WTC11 (cell line): ENCODE measurements at regions not wholly inside any gene's neighbourhood (a gene's known extent, or its start where the extent isn't known, plus 50 kb on each side); places are given as distances from the start of the nearest gene placed in this dataset.

Source experiments
- CREM ChIP-seq: sonication (generic); formaldehyde crosslinking; IDR thresholded peaks from 2 replicates; pipeline ENCODE4 v1.8.1; 2022; ENCODE audit warnings: mild to moderate bottlenecking, missing genetic modification reagents, moderate library complexity
- FOXK1 ChIP-seq: sonication (generic); formaldehyde crosslinking; IDR thresholded peaks from 2 replicates; pipeline ENCODE4 v1.8.0; 2022; ENCODE audit warnings: mild to moderate bottlenecking, moderate library complexity, missing genetic modification reagents
- MYBL2 ChIP-seq: sonication (generic); formaldehyde crosslinking; IDR thresholded peaks from 2 replicates; pipeline ENCODE4 v1.8.1; 2023; ENCODE audit warnings: mild to moderate bottlenecking, moderate library complexity, missing genetic modification reagents
- NFYB ChIP-seq: sonication (generic); formaldehyde crosslinking; conservative IDR thresholded peaks from 2 replicates; pipeline ENCODE4 v1.8.0; 2022; ENCODE audit warnings: low read depth, missing genetic modification reagents
- NR1H2 ChIP-seq: sonication (generic); formaldehyde crosslinking; IDR thresholded peaks from 2 replicates; pipeline ENCODE4 v1.9.0; 2021; ENCODE audit warnings: mild to moderate bottlenecking, moderate library complexity, missing genetic modification reagents
- NR3C1 ChIP-seq: sonication (generic); formaldehyde crosslinking; conservative IDR thresholded peaks from 2 replicates; pipeline ENCODE4 v1.8.1; 2023; ENCODE audit warnings: low read depth, mild to moderate bottlenecking, missing genetic modification reagents
- RELA ChIP-seq: sonication (generic); formaldehyde crosslinking; IDR thresholded peaks from 2 replicates; pipeline ENCODE4 v1.8.1; 2022; ENCODE audit warnings: missing genetic modification reagents, mild to moderate bottlenecking, borderline replicate concordance
- TCF7 ChIP-seq: sonication (generic); formaldehyde crosslinking; IDR thresholded peaks from 2 replicates; pipeline ENCODE4 v1.8.0; 2022; ENCODE audit warnings: mild to moderate bottlenecking, low read depth, missing genetic modification reagents, moderate library complexity
- ZNF138 ChIP-seq: sonication (generic); formaldehyde crosslinking; conservative IDR thresholded peaks from 2 replicates; pipeline ENCODE4 v1.8.1; 2022; ENCODE audit warnings: mild to moderate bottlenecking, moderate library complexity, missing genetic modification reagents
- TF ChIP-seq, protein P1 (sequence below): fragments of 200-600 bp; IDR thresholded peaks from 2 replicates; pipeline ENCODE4 v1.8.0; 2022; ENCODE audit warnings: antibody characterized with exemption
- TF ChIP-seq, protein P2 (sequence below): sonication (generic); formaldehyde crosslinking; IDR thresholded peaks from 2 replicates; pipeline ENCODE4 v1.8.0; 2022; ENCODE audit warnings: mild to moderate bottlenecking, missing genetic modification reagents
- TF ChIP-seq, protein P3 (sequence below): sonication (generic); formaldehyde crosslinking; conservative IDR thresholded peaks from 2 replicates; pipeline ENCODE4 v1.8.1; 2022; ENCODE audit warnings: mild to moderate bottlenecking, missing genetic modification reagents
- TF ChIP-seq, protein P4 (sequence below): fragments of 250-450 bp; sonication (Bioruptor Pico); IDR thresholded peaks from 2 replicates; pipeline ENCODE4 v1.9.0; 2021; ENCODE audit warnings: mild to moderate bottlenecking, borderline replicate concordance

DNA sequence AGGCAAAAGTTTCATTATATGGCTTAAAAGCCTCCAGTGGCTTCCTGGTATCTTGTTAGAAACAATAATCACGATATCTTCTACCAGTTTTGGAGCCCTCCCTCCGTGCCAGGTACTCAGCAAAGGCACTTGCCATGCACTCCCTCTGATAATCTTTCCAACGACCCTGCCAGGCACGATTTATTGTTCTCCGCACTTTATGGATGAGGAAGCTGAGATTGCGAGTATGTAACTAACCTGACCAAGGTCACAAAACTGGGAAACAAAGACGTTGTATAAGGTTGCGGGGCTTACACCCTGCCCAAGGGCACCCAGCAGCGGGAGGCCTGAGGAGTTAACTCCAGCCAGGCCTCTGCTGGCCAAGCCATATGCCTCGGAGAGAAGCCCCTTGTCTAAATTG lies 218.1 kb downstream of the SNX19 start:
- TF ChIP-seq CREM (CRISPR knock-in tag) (no peak), NFYB (CRISPR knock-in tag) (no peak), RELA (CRISPR knock-in tag) (no peak), ZNF138 (CRISPR knock-in tag) (no peak), TCF7 (CRISPR knock-in tag) (no peak), NR1H2 (CRISPR knock-in tag) (no peak), NR3C1 (CRISPR knock-in tag) (no peak), MYBL2 (CRISPR knock-in tag) (no peak), FOXK1 (no peak)
- TF ChIP-seq, protein P1, sequence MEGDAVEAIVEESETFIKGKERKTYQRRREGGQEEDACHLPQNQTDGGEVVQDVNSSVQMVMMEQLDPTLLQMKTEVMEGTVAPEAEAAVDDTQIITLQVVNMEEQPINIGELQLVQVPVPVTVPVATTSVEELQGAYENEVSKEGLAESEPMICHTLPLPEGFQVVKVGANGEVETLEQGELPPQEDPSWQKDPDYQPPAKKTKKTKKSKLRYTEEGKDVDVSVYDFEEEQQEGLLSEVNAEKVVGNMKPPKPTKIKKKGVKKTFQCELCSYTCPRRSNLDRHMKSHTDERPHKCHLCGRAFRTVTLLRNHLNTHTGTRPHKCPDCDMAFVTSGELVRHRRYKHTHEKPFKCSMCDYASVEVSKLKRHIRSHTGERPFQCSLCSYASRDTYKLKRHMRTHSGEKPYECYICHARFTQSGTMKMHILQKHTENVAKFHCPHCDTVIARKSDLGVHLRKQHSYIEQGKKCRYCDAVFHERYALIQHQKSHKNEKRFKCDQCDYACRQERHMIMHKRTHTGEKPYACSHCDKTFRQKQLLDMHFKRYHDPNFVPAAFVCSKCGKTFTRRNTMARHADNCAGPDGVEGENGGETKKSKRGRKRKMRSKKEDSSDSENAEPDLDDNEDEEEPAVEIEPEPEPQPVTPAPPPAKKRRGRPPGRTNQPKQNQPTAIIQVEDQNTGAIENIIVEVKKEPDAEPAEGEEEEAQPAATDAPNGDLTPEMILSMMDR: no peak
- TF ChIP-seq, protein P2, sequence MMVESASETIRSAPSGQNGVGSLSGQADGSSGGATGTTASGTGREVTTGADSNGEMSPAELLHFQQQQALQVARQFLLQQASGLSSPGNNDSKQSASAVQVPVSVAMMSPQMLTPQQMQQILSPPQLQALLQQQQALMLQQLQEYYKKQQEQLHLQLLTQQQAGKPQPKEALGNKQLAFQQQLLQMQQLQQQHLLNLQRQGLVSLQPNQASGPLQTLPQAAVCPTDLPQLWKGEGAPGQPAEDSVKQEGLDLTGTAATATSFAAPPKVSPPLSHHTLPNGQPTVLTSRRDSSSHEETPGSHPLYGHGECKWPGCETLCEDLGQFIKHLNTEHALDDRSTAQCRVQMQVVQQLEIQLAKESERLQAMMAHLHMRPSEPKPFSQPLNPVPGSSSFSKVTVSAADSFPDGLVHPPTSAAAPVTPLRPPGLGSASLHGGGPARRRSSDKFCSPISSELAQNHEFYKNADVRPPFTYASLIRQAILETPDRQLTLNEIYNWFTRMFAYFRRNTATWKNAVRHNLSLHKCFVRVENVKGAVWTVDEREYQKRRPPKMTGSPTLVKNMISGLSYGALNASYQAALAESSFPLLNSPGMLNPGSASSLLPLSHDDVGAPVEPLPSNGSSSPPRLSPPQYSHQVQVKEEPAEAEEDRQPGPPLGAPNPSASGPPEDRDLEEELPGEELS (CRISPR knock-in tag): no peak
- TF ChIP-seq, protein P3, sequence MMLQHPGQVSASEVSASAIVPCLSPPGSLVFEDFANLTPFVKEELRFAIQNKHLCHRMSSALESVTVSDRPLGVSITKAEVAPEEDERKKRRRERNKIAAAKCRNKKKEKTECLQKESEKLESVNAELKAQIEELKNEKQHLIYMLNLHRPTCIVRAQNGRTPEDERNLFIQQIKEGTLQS (CRISPR knock-in tag): no peak
- TF ChIP-seq, protein P4, sequence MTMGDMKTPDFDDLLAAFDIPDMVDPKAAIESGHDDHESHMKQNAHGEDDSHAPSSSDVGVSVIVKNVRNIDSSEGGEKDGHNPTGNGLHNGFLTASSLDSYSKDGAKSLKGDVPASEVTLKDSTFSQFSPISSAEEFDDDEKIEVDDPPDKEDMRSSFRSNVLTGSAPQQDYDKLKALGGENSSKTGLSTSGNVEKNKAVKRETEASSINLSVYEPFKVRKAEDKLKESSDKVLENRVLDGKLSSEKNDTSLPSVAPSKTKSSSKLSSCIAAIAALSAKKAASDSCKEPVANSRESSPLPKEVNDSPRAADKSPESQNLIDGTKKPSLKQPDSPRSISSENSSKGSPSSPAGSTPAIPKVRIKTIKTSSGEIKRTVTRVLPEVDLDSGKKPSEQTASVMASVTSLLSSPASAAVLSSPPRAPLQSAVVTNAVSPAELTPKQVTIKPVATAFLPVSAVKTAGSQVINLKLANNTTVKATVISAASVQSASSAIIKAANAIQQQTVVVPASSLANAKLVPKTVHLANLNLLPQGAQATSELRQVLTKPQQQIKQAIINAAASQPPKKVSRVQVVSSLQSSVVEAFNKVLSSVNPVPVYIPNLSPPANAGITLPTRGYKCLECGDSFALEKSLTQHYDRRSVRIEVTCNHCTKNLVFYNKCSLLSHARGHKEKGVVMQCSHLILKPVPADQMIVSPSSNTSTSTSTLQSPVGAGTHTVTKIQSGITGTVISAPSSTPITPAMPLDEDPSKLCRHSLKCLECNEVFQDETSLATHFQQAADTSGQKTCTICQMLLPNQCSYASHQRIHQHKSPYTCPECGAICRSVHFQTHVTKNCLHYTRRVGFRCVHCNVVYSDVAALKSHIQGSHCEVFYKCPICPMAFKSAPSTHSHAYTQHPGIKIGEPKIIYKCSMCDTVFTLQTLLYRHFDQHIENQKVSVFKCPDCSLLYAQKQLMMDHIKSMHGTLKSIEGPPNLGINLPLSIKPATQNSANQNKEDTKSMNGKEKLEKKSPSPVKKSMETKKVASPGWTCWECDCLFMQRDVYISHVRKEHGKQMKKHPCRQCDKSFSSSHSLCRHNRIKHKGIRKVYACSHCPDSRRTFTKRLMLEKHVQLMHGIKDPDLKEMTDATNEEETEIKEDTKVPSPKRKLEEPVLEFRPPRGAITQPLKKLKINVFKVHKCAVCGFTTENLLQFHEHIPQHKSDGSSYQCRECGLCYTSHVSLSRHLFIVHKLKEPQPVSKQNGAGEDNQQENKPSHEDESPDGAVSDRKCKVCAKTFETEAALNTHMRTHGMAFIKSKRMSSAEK (CRISPR knock-in tag): no peak
